ENCODE measurements at regions not wholly inside any gene's neighbourhood (a gene's known extent, or its start where the extent isn't known, plus 50 kb on each side); places are given as distances from the start of the nearest gene placed in this dataset.

- TF ChIP-seq CTCF (IDR thresholded peaks at IDR 0.05; ENCODE audit: insufficient read depth, low read depth, low read length) (no peak), EZH2 (IDR thresholded peaks at IDR 0.05; ENCODE audit: insufficient read depth, low read length) (no peak)
Measured at GRCh38 chr1:4344065-4344732, 310.2 kb upstream of the AJAP1 start.
